K562 (cell line): ENCODE measurements at regions not wholly inside any gene's neighbourhood (a gene's known extent, or its start where the extent isn't known, plus 50 kb on each side); places are given as distances from the start of the nearest gene placed in this dataset.

ENCODE experiments used
- ATAC-seq: fragments of 200-7000 bp; cut with Tn5 transposase; 3 replicates; pipeline ENCODE4 v1.9.1; 2020; ENCODE audit warnings: moderate library complexity
- BruUV-seq: library from RNA; stranded (reverse); fragments of 400-500 nt; replicated peaks from 2 replicates; lab custom pipeline; 2021; lab: Mats Ljungman, UMichigan
- CTCF ChIA-PET: fragments of 300-600 bp; formaldehyde crosslinking; extraction: SDS; loops from one replicate; lab custom pipeline; 2021; ENCODE audit warnings: low intra/inter-chr PET ratio; lab: Yijun Ruan, JAX
- POLR2A ChIA-PET: fragments of 300-600, 350-650 bp; sonication (Branson Sonifier 250); formaldehyde crosslinking; extraction: SDS; loops from one replicate; lab custom pipeline; 2021; ENCODE audit warnings: antibody characterized with exemption, inconsistent platforms; lab: Yijun Ruan, JAX
- DNase-seq, 4 experiments: peaks; one replicate each; pipeline versions ENCODE4 v3.0.0 to v3.0.0-alpha.2; 2011 to 2018; ENCODE audit warnings: low spot score in 3 of 4, mixed read lengths in 3 of 4; ENCODE audit errors: extremely low read depth in 1 of 4
- FAIRE-seq: peaks from 2 replicates; lab custom pipeline; 2011; peaks lifted over from hg19 to GRCh38; lab: Jason Lieb, UNC
- H2AFZ ChIP-seq: 2 replicates; pipeline ENCODE4 v1.6.0; 2011; ENCODE audit warnings: low read depth, low read length, control low read depth, inconsistent platforms
- H3K27ac ChIP-seq: fragments of 200-600 bp; 3 replicates; pipeline ENCODE4 v1.8.0; 2011; ENCODE audit warnings: low read depth, mild to moderate bottlenecking, control low read depth, inconsistent platforms, low read length, moderate library complexity, mixed read lengths; ENCODE audit errors: extremely low read depth
- H3K27me3 ChIP-seq, 2 experiments: fragments of 300-600 bp in 1 of 2; 2 replicates in 1 of 2; 3 replicates in 1 of 2; pipeline versions ENCODE4 v1.6.0 to v1.8.0; 2011; ENCODE audit warnings: inconsistent platforms in 2 of 2, low read length in 2 of 2, mild to moderate bottlenecking in 1 of 2, mixed read lengths in 1 of 2, moderate library complexity in 1 of 2; ENCODE audit not compliant: control insufficient read depth in 2 of 2, insufficient read depth in 2 of 2
- H3K36me3 ChIP-seq: fragments of 300-600 bp; 3 replicates; pipeline ENCODE4 v1.8.0; 2011; ENCODE audit warnings: mild to moderate bottlenecking, low read length, inconsistent platforms; ENCODE audit not compliant: control insufficient read depth, insufficient read depth
- H3K4me1 ChIP-seq, 2 experiments: fragments of 200-600 bp in 1 of 2; replicated peaks in 1 of 2; 2 replicates in 1 of 2; 3 replicates in 1 of 2; pipeline versions ENCODE4 v1.5.1 to v1.8.0; 2011; ENCODE audit warnings: inconsistent platforms in 2 of 2, low read length in 2 of 2, mild to moderate bottlenecking in 1 of 2, mixed read lengths in 1 of 2, moderate library complexity in 1 of 2; ENCODE audit not compliant: control insufficient read depth in 2 of 2, insufficient read depth in 2 of 2
- H3K4me2 ChIP-seq: 2 replicates; pipeline ENCODE4 v1.6.1; 2011; ENCODE audit warnings: low read length, control low read depth, inconsistent platforms, mixed read lengths; ENCODE audit not compliant: insufficient read depth
- H3K4me3 ChIP-seq: fragments of 200-600 bp; sonication (generic), shearing (Covaris generic); 2 replicates; pipeline ENCODE4 v1.5.1; 2016; ENCODE audit warnings: control low read depth, inconsistent platforms
- H3K79me2 ChIP-seq: fragments of 200-600 bp; 3 replicates; pipeline ENCODE4 v1.8.0; 2011; ENCODE audit warnings: low read length, inconsistent platforms; ENCODE audit not compliant: control insufficient read depth, insufficient read depth
- H3K9ac ChIP-seq, 2 experiments: 2 replicates each; pipeline versions ENCODE4 v1.6.0 to v1.6.1; 2011; ENCODE audit warnings: low read depth in 2 of 2, low read length in 2 of 2, control low read depth in 1 of 2, inconsistent platforms in 1 of 2, mild to moderate bottlenecking in 1 of 2, mixed read lengths in 1 of 2; ENCODE audit not compliant: insufficient read depth in 1 of 2
- H3K9me1 ChIP-seq: one replicate; pipeline ENCODE4 v1.6.0; 2011; ENCODE audit warnings: inconsistent platforms, mild to moderate bottlenecking, low read length, moderate library complexity; ENCODE audit not compliant: control insufficient read depth, insufficient read depth
- H3K9me3 ChIP-seq: replicated peaks from 2 replicates; pipeline ENCODE4 v1.5.1; 2011; ENCODE audit warnings: low read depth, low read length, inconsistent platforms; ENCODE audit not compliant: control insufficient read depth, insufficient read depth
- H4K20me1 ChIP-seq: replicated peaks from 2 replicates; pipeline ENCODE4 v1.6.1; 2011; ENCODE audit warnings: low read length, inconsistent platforms, mixed read lengths; ENCODE audit not compliant: control insufficient read depth, insufficient read depth
- ASH1L ChIP-seq: fragments of 450-650 bp; IDR thresholded peaks from 2 replicates; pipeline ENCODE4 v1.6.1; 2018; ENCODE audit warnings: borderline replicate concordance, mild to moderate bottlenecking, low read depth; ENCODE audit not compliant: partially characterized antibody
- BDP1 ChIP-seq: IDR thresholded peaks from 3 replicates; pipeline ENCODE4 v1.6.1; 2011; ENCODE audit not compliant: insufficient read length, insufficient read depth
- FOXO4 ChIP-seq: fragments of 450-650 bp; formaldehyde crosslinking; IDR thresholded peaks from 2 replicates; pipeline ENCODE4 v1.4.0; 2020; ENCODE audit warnings: mild to moderate bottlenecking, moderate library complexity
- PML ChIP-seq: IDR thresholded peaks from 2 replicates; pipeline ENCODE4 v1.6.1; 2012; ENCODE audit warnings: low read length, inconsistent platforms
- PTTG1 ChIP-seq: fragments of 450-650 bp; IDR thresholded peaks from 2 replicates; pipeline ENCODE4 v1.6.1; 2016; ENCODE audit warnings: low read depth, mild to moderate bottlenecking, missing genetic modification characterization, missing compliant biosample characterization
- SMAD2 ChIP-seq: fragments of 150-350 bp; IDR thresholded peaks from 2 replicates; pipeline ENCODE4 v1.6.1; 2014; ENCODE audit warnings: low read depth, mild to moderate bottlenecking, low read length
- TSC22D4 ChIP-seq: fragments of 450-650 bp; IDR thresholded peaks from 2 replicates; pipeline ENCODE4 v1.6.1; 2016; ENCODE audit warnings: missing genetic modification characterization, missing biosample characterization, control low read depth
- ZNF766 ChIP-seq: fragments of 200-800 bp; sonication (Bioruptor generic); conservative IDR thresholded peaks from 2 replicates; pipeline ENCODE4 v1.6.1; 2016; ENCODE audit warnings: missing genetic modification characterization, missing compliant biosample characterization
- whole genome bisulfite sequencing: fragments of 100-300 bp; shearing (Covaris generic); methylation state at CpG from one replicate; pipeline ENCODE4 v1.1.6; 2016; ENCODE audit warnings: low coverage, mixed read lengths; ENCODE audit not compliant: insufficient coverage; ENCODE audit errors: missing lambda C conversion rate; 5-methylcytosine and 5-hydroxymethylcytosine counted together
- in situ Hi-C: fragments of 300-500 bp; cut with MboI; formaldehyde crosslinking; loops from 4 replicates; pipeline ENCODE4 v1.15.0; 2018; ENCODE audit warnings: inconsistent platforms, mixed read lengths
- intact Hi-C: fragments of 100-400 bp; cut with micrococcal nuclease; formaldehyde crosslinking; loops from 2 replicates; pipeline ENCODE4 v1.14.2; 2022

GRCh38 chr11:112599265-112599664 lies 338.6 kb upstream of the PLET1 start (continued):
- TF ChIP-seq TSC22D4 (tag) (no peak), PTTG1 (tag) (no peak), FOXO4 (CRISPR knock-in tag) (no peak), ASH1L (no peak), SMAD2 (no peak), ZNF766 (CRISPR knock-in tag) (no peak)

- no peak overlapping the region for H3K4me2 ChIP-seq
- H3K4me3 ChIP-seq = no peak overlapping the region
- H3K27ac ChIP-seq = no peak overlapping the region
- no peak for ATAC-seq
- in situ Hi-C loops = no loop called here
- H3K27me3 ChIP-seq = no peaks in the 10 kb centered on the region
- H3K36me3 ChIP-seq = no peaks in the 10 kb centered on the region
- H3K79me2 ChIP-seq = no peaks in the 10 kb centered on the region
- CTCF ChIA-PET = no interaction called here
- DNase-seq = no peak
- TF ChIP-seq PML (no peak), BDP1 (no peak)
- TF ChIP-seq, all 486 proteins: peak for 0
- no peak overlapping the region for H3K9ac ChIP-seq
- POLR2A ChIA-PET = no interaction called here
- no peaks in the 10 kb centered on the region for H3K4me1 ChIP-seq
- no TSS peak for BruUV-seq
- no peak for FAIRE-seq
- H3K9me3 ChIP-seq = no peaks in the 10 kb centered on the region
- no peaks in the 10 kb centered on the region for H4K20me1 ChIP-seq
- H2AFZ ChIP-seq = no peak overlapping the region
- H3K9me1 ChIP-seq = no peaks in the 10 kb centered on the region
- intact Hi-C loops = no loop called here
- 3% methylated on average over 5 of the region's 5 CpGs for WGBS
Measured at GRCh38 chr11:112599856-112600533, 339.3 kb upstream of the PLET1 start.
